Cardiac septum (tissue), 1 donor: ENCODE measurements at regions not wholly inside any gene's neighbourhood (a gene's known extent, or its start where the extent isn't known, plus 50 kb on each side); places are given as distances from the start of the nearest gene placed in this dataset.
A peak's percentile ranks its signal among the peaks of the same experiment; 100 is the strongest.
"Not testable (repeated sequence)": the region's sequence is repeated elsewhere in the genome, so short reads cannot be mapped to it uniquely, and the experiment has no call there.

ENCODE experiments used
- DNase-seq: peaks from one replicate; pipeline ENCODE4 v3.0.0-alpha.2; 2020; ENCODE audit warnings: low spot score
- intact Hi-C: fragments of 100-400 bp; cut with DNase I; formaldehyde crosslinking; loops from one replicate; pipeline ENCODE4 v1.14.0; 2022
- donor health status: DM: no; HTN: no; CAD: no.

DNA sequence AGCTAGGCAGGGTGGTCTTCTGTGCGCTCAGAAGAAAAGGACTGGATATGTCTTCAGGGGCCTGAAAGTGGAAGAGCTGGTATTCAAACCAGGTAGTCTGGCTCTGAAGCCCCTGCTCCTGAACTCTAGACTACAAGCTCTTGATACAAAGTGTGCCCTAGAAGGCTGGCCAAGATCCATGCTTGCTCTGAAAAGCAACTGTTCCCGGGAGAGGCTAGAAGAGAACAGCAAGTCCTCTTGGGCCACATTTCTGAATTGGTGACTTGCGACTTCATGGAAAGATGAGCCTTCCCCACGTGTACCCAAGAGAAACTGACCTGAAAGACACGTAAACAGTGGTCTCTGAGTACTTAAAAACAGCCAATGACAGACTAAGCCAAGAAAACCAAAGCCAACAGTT, 123.3 kb upstream of the GRIK3 start:
- DNase-seq, result peak; percentile 12
- intact Hi-C loops, result no loop called here

DNA sequence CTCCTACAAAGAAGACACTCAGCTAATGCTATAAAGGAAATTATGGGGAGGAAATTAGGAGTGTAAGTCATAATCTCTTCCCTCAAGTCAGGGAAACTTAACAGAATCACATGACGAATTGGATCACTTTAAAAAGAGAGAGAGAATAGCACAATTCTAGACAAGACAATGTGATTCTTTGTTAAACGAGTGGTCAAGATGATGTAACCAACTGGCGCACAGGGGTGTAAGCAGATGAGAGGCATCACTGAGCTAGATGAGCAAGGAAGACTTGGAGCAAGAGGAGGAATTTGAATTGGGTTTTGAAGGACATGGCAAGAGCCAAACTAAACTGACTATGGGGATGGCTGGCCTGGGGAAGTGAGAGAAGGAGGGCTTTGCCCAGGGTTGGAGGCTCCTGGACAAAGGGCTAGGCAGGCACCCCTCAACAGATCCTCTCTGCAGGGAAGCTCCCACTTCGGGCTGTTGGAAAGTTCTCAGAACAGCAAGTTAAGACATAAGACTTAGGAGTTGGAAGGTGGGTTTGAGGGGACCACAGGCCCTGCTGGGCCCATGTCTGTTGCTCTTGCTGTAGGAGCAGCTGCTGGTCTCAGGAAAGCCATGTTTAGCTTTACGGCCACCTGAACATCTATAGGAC, 123.9 kb upstream of the GRIK3 start:
- peak; percentile 31 for DNase-seq
- intact Hi-C loops, result no loop called here

DNA sequence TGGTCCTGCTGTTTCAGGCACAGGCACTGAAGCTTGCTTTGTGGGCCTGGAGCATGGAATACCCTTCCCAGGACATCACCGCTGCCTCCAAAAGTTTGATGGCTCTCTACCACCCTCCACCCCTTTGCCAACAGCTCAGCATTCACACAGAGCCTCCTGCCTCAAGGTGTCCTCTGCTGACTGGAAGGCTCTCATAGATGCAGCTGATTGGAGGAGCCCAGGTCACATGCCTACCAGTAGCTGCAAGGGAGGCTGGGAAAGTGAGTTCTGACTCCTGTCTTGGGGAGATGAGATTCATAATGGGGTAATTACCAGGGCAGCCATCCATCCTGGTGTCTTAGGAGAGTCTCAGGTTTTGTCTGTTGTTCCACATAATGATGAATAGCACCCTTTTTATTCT, 124.8 kb upstream of the GRIK3 start:
- intact Hi-C loops, result no loop called here
- peak; percentile 12 for DNase-seq

DNA sequence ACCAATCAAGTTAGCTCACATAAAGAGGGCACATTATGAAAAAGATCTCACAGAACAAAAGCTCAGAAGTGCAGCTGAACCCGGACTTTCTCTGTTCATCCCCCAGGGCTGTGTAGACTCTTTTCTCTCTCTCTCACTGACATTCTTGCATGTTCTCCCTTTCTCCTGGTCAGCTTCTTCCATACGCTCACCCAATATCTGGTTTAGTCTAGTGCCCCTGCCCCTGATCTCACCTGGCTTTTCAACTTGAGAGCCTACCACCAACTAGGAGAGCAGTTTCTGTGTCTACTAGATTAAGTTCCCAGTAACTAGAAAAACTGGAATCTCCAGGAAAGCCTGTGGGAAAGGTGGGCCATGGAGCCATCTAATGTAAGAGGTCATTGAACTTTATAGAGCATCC, 126.9 kb upstream of the GRIK3 start:
- intact Hi-C loops, result no loop called here
- no peak for DNase-seq

DNA sequence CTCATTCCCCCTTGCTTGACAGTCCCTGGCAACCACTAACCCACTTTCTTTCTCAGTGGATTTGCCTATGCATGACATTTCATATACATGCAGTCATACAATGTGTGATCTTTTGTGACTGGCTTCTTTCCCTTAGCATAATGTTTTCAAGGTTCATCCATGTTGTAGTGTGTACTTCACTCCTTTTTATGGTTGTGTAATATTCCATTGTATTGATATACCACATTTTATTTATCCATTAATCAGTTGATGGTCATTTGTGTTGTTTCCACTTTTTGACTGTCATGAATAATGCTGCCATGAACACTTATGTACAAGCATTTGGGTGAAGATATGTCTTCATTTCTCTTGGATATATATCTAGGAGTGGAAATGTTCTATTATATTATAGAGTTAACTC, 127.7 kb upstream of the GRIK3 start:
- intact Hi-C loops, result no loop called here

DNA sequence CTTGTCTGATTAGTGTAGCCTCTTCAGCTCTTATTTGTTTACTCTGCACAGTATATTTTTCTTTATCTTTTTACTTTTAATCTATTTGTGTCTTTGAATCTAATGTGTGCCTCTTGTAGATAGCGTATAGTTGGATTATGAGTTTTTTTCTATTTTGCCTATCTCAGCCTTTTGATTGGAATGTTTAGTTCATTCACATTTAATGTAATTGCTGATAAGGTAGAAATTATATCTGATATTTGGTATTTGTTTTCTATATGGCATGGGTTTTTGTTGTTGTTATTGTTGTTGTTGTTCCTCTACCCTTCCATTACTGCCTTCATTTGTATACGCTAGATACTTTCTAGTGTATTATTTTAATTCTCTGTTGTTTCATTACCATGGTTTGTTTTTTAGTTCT, 131.7 kb upstream of the GRIK3 start:
- intact Hi-C loops, result no loop called here
- no peak for DNase-seq

More for the DNA sequence above, 127.7 kb upstream of the GRIK3 start:
- DNase-seq, result no peak

DNA sequence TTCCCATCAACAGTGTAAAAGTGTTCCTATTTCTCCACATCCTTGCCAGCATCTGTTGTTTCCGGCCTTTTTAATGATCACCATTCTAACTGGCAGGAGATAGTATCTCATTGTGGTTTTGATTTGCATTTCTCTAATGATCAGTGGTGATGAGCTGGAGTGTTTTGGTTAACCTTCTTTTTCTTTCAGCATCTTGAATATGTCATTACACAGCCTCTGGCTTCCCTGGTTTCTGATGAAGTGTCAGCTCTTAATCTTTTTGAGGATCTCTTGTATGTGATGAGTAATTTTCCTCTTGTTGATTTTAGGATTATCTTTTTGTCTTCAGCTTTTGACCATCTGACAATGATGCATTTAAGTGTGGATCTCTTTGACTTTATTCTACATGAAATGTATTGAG, 133.2 kb upstream of the GRIK3 start:
- no peak for DNase-seq
- intact Hi-C loops, result no loop called here

DNA sequence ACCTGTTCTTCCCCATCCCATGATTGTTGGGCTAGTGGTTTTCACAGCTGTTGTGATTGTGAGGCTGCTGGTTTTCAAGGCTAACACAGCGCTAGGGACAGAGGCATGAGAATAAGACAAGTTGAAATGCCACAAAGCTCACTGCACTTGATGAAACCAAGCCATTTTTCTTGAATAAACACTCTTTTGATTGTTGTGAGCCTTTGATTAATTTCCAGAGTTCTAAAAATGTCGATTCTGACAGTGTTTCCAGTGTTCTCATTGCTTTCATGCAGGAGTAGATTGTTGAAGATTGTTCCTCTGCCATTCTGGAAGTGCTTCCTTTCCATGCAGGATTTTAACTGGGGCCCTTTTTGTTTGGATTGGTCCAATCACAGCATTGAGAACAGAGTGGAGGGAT, 134.9 kb upstream of the GRIK3 start:
- intact Hi-C loops, result no loop called here
- no peak for DNase-seq

DNA sequence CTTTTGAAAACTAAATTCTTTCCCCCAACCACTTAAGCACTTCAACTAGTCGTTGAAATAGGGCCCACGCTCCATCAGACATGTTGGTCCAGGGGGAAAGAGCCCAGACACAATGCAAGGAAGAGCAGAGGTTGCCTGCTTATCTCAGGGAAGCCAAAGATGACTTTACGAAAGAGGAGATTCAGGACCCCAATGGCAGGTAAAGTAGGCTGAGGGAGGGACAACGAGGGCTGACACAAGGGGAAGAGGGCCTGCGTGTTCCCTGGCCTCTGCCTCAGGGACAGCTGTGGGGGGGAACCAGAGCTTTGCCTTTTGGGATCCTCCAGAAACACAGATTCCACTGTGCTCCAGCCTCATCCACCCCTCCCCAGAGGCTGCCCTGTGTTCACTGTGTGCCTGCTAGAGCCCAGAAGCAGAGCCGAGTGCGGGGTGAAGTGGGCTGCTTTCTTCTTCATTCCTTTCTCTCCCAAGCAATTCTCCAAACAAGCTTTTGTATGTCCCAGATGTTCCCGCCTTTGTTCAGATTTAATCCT, 135.5 kb upstream of the GRIK3 start:
- no peak for DNase-seq
- intact Hi-C loops, result no loop called here

DNA sequence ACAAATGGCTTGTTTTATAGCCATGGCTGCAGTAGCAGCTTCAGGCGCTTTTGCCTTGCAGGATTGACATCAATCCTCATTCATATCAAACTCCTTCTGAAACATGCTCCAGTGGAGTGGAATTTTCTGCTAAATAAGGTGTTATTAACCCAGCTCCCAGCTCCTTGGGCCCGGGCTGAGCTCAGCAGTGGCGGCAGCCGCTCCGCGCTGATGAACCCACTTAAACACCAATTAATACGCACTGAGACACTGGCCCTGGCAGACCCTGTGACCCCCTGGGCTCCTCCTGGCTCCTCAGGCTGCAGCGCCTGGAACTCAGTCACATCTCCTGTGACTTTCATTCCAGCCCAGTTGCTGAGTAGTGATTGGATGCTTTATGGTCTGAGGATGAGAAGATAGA, 137.4 kb upstream of the GRIK3 start:
- DNase-seq, result no peak
- intact Hi-C loops, result no loop called here

DNA sequence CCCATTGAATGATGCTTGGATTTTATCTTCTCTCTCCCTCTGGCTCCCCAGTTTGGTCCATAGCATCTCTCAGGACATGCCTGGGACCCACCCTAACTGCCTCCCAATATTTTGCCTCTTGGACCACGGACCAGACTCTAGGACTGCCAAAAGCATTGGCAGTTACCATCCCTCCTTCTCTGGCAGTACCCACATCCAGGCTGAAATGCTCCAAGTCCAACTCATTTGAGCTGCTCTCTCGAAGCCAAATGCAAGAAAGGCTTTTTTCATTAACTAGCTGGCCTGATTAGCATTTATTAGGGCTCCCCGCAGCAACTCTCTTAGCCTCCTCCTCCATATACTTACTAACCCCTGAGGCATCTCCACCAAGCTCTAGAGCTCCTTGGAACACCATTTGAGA, 140.0 kb upstream of the GRIK3 start:
- intact Hi-C loops, result no loop called here

DNA sequence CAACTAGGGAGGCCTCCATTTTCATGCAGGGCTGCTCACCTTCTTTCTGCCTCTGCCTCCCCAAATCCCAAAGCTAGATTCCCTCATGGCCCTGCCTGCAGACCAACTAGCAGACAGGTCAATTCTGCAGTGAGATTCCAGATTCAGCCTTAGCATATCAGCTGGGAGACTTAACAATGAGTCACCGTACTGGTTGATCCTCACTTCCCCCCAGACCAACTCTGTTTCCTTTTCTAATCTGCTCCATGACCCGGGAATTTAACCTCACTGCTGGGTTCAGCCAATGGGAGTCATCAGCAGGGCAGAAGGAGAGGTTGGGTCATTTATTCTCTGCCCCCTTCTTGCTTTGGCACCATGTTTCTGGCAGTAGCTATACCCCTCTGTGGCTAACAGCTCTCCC, 140.6 kb upstream of the GRIK3 start:
- no peak for DNase-seq
- intact Hi-C loops, result no loop called here

More for the DNA sequence above, 140.0 kb upstream of the GRIK3 start:
- DNase-seq, result no peak

DNA sequence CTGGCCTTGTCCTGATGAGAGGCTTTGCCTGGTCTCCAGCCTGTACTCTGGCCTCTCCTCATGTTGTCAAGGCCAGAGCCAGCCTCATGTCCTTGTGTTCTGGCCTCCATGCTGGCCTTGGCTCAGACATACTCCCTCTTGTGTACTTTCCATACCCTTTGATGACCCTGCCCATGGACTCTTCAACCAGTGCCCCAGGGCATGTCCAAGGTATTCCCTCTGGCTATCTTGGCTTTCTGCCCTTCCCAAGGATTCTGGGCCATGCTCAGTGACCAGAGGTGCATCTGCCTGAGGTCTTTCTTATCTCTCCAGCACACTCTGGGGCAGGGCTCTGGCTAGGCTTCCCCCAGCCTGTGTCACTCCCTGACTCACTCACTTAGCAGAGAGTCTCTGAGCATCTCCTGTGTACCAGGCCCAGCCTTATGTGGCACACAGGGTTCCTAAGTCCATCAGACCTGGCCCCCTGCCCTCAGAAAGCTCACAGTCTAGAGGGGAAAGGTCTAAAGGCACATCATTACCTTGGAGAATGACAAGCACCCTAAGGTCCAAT, 141.4 kb upstream of the GRIK3 start:
- intact Hi-C loops, result no loop called here
- DNase-seq, result no peak

DNA sequence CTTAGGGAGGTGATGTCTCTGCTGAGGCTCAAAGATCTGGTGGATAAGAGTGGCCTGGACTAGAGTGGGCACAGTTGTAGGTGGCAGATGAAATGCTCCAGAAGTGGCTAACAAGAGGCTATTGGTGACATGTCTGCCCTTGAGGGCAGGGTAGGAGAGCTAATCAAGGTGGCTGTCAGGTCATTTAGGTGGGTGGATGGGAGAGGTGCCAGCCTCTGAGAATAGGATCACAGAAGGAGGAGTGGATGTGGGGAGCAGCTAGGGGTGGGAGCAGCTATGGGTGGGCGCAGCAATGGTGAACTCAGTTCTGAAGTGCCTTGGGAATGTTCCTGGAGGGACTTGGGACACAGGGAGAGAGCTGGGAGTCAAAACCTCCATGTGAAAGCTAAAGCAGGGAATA, 142.0 kb upstream of the GRIK3 start:
- intact Hi-C loops, result no loop called here
- no peak for DNase-seq

DNA sequence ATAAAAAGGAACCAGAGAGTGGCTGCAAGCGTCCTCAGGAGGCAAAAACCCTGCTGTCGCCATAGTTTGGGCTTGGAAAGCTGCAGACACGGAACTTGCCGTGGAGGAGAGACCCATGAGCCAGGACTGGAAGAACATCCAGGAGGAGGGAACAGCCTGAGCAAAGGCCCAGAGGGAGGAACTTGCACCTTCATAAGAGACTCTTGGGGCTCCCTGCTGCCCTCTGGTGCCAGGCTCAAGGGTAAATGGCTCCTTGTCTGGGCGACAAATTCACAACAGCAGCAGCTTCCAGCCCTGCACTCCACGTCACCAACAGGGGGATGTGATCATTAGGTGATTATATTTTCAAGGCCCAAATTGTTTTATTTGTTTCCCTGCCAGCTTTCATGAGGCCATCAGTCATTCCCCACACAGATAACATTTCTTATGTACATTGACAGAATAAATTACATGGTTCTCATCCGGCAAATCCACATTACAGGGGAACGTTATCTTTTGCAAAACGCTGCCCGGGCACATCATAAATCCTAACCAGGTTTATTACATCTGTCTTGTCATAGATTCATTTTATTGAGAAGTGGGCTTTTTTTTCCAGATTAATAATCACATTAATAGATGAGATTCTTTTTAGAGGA, 143.0 kb upstream of the GRIK3 start:
- intact Hi-C loops, result no loop called here
- DNase-seq, result no peak

DNA sequence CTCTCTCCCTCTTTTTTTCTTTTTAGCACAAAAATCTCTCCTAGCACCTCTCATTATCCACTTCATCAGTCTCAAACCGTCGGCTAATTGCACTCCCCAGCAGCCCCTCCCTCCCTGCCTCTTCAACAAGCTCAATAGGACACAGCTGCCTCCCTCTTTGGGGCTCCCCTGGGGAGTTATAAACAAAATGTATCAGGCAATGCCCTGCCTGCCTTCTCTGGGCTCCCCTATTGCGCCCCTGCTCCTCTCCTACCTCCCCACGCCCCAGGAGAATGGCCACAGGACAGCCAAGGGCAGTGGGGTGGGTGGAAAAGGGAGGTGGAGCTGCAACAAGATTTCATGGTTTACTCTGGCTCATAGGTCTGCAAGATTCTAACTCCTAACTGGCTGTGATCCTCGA, 147.1 kb upstream of the GRIK3 start:
- no peak for DNase-seq
- intact Hi-C loops, result no loop called here

DNA sequence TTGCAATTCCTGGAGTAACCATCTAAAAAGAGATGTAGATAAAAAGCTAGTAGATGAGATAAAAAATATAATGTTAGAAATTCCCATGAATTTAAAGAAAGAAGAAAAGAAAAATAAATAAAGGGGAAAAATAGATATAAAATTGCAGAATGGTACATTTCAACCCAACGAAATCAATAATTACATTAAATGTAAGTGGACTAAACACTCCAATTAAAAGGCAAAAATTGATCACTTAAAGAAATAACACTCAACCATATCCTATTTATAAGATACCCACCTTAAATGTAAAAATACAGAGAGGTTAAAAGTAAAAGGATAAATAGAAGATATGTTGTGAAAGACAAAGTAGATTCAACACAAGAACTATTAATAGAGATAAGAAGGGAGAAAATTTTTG, 150.5 kb upstream of the GRIK3 start:
- intact Hi-C loops, result no loop called here
- DNase-seq, result no peak

DNA sequence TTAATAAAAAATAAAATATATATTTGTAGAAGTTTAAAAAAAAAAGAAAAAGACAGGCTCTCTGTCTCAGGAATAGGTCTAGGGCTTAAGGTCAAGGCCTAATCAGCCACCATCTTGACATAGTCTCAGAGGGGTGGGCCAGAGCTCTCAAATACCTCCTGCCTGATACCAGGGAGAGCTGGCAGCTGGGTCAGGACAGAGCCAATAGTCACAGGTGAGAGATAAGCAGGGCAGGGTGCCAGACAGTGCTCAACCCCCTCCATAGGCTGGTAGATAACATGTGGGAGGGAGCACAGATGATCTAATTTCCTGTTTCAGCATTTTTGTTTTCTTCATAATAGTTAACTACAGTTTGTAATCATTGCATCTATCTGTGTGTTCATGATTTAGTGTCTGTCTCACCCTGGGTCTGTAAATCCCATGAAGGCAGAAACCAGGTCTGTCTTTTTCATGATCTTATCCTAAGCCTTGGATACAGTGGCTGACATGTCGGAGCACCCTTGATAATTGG, 152.0 kb upstream of the GRIK3 start:
- intact Hi-C loops, result no loop called here
- DNase-seq, result no peak

DNA sequence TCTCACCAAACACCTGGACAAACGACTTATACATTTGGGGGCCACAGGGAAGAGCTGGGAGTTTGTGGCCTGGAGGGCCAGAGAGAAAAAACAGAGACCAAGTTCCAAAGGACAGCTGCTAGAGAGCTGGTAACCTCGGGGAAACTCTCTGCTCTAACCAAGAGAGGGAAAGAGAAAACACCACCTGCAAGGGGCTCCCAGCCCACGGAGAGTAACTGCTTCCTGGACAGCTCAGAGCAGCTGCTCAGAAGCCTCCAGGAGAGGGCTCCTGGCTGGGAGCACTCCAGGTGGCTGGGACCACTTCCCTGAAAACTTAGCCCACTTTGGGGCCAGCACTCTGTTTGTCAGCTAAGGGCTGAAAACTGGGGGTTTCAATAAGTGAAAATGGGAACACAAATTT, 154.8 kb upstream of the GRIK3 start:
- intact Hi-C loops, result no loop called here
- no peak for DNase-seq

DNA sequence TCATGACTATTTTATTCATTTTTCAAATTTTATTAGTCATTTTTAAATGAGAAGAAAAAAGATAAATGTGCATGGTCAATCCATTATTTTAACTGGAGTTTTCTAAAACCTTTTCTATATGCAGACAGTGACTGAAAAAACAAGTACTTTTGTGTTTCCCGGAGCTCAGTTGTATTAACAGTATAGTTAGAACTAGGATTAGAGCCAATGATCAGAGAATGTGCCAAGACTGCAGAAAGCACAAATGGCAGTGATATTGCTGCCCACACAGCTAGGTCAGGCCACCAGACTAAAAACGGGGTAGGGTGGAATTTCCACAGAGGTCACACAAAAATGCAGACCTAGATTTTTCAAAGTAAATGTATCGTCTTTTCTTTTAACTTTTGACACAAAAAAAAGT, 163.1 kb upstream of the GRIK3 start:
- intact Hi-C loops, result no loop called here
- no peak for DNase-seq

DNA sequence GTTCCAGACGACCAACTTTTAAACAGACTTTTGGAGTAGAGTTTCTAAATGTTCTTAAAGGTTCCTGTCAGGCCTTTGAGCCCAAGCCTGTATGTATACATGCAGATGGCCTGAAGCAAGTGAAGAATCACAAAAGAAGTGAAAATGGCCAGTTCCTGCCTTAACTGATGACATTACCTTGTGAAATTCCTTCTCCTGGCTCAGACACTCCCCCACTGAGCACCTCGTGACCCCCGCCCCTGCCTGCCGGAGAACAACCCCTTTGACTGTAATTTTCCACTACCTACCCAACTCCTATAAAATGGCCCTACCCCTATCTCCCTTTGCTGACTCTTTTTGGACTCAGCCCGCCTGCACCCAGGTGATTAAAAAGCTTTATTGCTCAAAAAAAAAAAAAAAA, 180.0 kb upstream of the GRIK3 start:
- DNase-seq, intact Hi-C loops: not testable (repeated sequence)
